ENCODE measurements at regions not wholly inside any gene's neighbourhood (a gene's known extent, or its start where the extent isn't known, plus 50 kb on each side); places are given as distances from the start of the nearest gene placed in this dataset.
"Not testable (repeated sequence)": the region's sequence is repeated elsewhere in the genome, so short reads cannot be mapped to it uniquely, and the experiment has no call there.

GRCh38 chr14:105765893-105766614 is 239.7 kb downstream of the TMEM121 start:
- no peak for DNase-seq

- no peak for DNase-seq
These were observed 240.9 kb downstream of the TMEM121 start for GRCh38 chr14:105767315-105767714.

- DNase-seq = not testable (repeated sequence)
These were observed 241.7 kb downstream of the TMEM121 start for GRCh38 chr14:105768039-105768438.

GRCh38 chr14:105769061-105769730 is 242.8 kb downstream of the TMEM121 start:
- DNase-seq = not testable (repeated sequence)

GRCh38 chr14:105770619-105771216 is 244.3 kb downstream of the TMEM121 start:
- DNase-seq = not testable (repeated sequence)

- DNase-seq = not testable (repeated sequence)
These were observed 245.2 kb downstream of the TMEM121 start for GRCh38 chr14:105771261-105772226.

- DNase-seq = not testable (repeated sequence)
These were observed 246.4 kb downstream of the TMEM121 start for GRCh38 chr14:105772710-105773250.

- DNase-seq = no peak
These were observed 247.2 kb downstream of the TMEM121 start for GRCh38 chr14:105773584-105773983.

- DNase-seq = no peak
These were observed 247.6 kb downstream of the TMEM121 start for GRCh38 chr14:105774001-105774400.

- not testable (repeated sequence) for DNase-seq
These were observed 248.4 kb downstream of the TMEM121 start for GRCh38 chr14:105774585-105775348.

GRCh38 chr14:105775349-105775923 is 249.1 kb downstream of the TMEM121 start:
- DNase-seq = not testable (repeated sequence)

- DNase-seq = not testable (repeated sequence)
These were observed 249.7 kb downstream of the TMEM121 start for GRCh38 chr14:105776112-105776511.

- no peak for DNase-seq
These were observed 250.5 kb downstream of the TMEM121 start for GRCh38 chr14:105776924-105777323.

GRCh38 chr14:105783707-105784106 is 257.3 kb downstream of the TMEM121 start:
- DNase-seq = no peak

GRCh38 chr14:105793836-105794235 is 267.5 kb downstream of the TMEM121 start:
- DNase-seq = no peak

GRCh38 chr14:105797546-105797945 is 271.2 kb downstream of the TMEM121 start:
- no peak for DNase-seq

GRCh38 chr14:105805701-105806100 is 279.3 kb downstream of the TMEM121 start:
- DNase-seq = no peak

GRCh38 chr14:105806568-105806967 is 280.2 kb downstream of the TMEM121 start:
- no peak for DNase-seq

- no peak for DNase-seq
These were observed 291.8 kb downstream of the TMEM121 start for GRCh38 chr14:105817971-105818711.

- no peak for DNase-seq
These were observed 292.3 kb downstream of the TMEM121 start for GRCh38 chr14:105818712-105819005.

- DNase-seq = no peak
These were observed 303.8 kb downstream of the TMEM121 start for GRCh38 chr14:105830171-105830570.
